ENCODE measurements at regions not wholly inside any gene's neighbourhood (a gene's known extent, or its start where the extent isn't known, plus 50 kb on each side); places are given as distances from the start of the nearest gene placed in this dataset.
"Not testable (repeated sequence)": the region's sequence is repeated elsewhere in the genome, so short reads cannot be mapped to it uniquely, and the experiment has no call there.

DNA sequence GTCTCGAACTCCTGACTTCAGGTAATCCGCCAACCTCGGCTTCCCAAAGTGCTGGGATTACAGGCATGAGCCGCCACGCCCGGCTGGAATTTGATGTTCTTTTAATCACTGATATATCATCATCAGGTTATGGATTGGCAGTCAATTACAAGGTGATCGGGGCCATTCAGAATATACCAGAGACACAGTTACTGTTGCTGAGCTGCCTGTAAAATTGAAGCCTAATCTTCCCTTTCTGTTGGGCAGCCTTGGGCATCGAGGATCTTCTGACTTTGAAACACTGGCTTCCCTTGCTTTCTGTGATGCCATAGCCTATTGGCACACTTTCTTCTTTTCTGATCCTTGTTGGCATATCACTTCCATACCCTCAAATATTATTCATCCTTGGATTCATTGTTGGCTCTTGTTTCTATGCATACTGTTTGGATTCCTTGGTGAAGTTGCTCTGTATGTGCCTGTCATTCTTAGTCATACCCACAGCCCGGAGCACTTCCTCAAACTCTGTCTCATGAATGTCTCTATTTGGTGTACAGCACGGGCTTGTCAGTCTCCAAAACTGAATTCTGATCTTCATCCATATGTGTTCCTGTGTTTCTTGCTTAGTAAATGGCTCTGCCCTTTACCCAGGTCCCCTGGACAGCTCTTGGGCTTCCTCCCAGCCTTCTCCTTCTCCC lies 85.6 kb upstream of the CRYM start:
- not testable (repeated sequence) for H3K4me3 ChIP-seq (ENCODE audit: low read depth, low read length)

DNA sequence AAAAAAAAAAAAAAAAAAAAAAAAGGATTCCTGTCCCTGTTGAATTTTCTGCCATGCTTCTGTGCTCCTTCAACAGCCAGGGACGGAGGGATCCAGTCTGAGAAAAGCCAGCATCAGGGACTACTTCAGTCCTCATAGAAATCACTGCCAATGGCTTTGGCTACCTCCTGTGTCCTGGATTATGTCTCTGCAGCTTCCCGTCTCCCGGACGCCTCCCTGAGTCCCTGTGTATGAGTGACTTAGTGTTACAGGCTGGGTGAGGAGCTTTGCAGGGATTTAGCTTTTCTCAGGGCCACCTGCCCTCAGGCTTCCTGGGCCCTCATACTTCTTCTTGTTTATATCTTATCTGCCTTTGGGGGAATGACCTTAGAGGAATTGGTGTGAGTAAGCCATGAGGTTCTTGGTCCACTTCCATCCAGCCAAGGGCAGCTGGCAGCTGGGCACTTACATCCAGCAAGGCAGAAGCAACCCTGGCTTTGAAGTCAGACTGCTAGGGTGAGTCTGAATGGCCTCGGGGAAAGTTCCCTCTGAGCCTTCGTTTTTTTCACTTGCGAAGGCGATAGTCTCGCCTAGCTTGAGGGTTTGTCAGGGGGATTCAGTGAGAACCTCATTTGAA lies 83.6 kb upstream of the CRYM start:
- not testable (repeated sequence) for H3K4me3 ChIP-seq (ENCODE audit: low read depth, low read length)

DNA sequence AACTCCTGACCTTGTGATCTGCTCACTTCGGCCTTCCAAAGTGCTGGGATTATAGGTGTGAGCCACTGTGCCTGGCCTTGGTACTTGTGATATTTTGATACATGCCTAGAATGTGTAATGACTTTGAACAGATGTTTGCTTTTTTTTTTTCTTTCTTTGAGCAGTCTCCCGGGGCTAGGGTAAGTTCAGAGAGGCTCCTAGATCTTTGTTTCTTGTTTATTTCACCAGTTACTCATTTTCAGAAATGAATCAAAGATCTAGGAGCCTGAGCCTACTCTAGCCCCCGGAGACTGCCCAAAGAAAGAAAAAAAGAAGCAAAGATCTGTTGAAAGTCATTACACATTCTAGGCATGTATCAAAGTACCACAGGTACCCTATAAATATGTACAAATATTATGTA lies 83.0 kb upstream of the CRYM start:
- H3K4me3 ChIP-seq (ENCODE audit: low read depth, low read length), result not testable (repeated sequence)

DNA sequence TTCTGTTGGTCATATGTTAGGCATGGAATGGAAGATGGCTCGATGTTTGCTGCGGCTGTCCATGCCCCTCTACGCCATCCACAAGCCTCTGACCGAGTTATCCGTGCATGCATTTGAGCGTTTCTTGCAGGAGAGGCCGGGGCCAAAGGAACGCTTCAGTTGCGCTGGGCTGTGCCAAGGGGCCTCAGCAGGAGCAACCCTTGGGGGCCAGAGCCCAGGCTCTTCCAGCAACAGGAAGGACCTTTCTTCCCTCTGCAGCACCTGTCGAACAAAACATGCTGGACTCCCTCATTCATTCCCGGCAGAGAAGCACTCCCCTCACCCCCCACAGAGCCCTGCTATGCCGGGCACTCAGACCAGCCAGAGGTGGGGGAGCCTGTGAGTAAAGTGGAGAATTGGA lies 81.4 kb upstream of the CRYM start:
- H3K4me3 ChIP-seq (ENCODE audit: low read depth, low read length), result not testable (repeated sequence)

DNA sequence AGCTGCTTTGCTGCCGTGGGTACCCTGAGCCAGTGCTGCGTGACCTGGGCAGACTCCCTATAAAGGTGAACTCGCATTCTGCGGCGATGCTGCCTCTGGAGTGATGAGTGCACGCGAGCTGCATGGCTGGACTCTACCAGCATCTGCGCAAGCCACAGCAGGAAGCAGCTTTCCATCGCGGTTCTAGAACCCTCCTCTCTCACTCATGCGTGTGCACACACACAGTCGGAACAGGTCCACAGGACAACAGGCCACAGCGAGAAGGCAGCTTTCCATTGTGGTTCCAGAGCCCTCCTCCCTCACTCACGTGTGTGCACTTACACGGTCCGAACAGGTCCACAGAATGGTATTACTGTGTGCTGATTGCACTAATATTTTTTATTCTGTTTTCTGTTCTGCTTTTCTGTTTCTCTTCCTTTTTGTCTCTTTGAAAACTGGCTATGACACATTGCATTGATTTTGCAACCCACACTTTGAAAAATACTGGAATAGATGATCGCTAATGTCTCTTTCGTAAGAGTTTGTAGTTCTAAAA lies 80.2 kb upstream of the CRYM start:
- H3K4me3 ChIP-seq (ENCODE audit: low read depth, low read length), result not testable (repeated sequence)

DNA sequence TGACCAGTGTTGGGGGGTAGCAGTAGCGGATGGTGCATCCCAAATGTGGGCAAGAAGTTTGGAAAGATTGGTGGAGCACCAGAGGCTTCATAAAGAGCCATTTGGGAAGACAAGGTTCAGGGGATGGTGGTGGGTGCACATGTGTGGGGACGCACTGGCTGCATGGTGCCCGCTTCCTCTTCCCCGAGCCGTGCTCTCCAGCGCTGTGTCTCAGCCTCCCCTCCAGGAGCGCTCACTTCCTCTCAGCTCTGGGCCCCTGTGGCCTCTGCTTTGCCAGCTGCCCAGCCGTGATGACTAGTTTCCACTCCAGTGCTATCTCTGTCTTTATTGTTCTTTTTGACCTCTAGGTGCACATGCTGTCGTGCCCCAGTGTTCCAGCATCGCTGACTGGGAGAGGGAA lies 78.2 kb upstream of the CRYM start:
- TF ChIP-seq, protein P1, sequence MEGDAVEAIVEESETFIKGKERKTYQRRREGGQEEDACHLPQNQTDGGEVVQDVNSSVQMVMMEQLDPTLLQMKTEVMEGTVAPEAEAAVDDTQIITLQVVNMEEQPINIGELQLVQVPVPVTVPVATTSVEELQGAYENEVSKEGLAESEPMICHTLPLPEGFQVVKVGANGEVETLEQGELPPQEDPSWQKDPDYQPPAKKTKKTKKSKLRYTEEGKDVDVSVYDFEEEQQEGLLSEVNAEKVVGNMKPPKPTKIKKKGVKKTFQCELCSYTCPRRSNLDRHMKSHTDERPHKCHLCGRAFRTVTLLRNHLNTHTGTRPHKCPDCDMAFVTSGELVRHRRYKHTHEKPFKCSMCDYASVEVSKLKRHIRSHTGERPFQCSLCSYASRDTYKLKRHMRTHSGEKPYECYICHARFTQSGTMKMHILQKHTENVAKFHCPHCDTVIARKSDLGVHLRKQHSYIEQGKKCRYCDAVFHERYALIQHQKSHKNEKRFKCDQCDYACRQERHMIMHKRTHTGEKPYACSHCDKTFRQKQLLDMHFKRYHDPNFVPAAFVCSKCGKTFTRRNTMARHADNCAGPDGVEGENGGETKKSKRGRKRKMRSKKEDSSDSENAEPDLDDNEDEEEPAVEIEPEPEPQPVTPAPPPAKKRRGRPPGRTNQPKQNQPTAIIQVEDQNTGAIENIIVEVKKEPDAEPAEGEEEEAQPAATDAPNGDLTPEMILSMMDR (IDR thresholded peaks at IDR 0.05; ENCODE audit: borderline replicate concordance, insufficient read depth, low read depth, low read length), result 0 out of 2 replicates have a peak, but pooled peaks have one; percentile 5
- H3K4me3 ChIP-seq (ENCODE audit: low read depth, low read length), result not testable (repeated sequence)

DNA sequence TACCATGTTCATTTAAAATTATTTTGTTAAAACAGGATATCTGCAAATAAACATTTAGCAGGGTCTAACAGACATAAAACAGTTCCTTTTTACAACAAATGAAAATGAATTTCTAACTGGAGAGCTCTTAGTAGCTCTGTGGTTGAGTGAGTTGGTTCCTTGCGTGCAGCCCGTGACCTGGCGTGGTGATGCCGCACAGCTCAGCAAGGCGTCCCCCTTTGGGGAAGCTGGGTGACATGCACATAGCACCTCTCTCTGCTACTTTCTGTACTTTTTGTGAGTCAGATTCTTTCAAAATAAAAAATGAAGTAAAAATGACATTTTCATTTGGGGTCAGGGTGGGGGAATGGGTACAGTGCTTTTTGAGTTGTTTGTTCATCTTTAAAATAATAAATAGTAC lies 73.3 kb upstream of the CRYM start:
- H3K4me3 ChIP-seq (ENCODE audit: low read depth, low read length), result not testable (repeated sequence)

DNA sequence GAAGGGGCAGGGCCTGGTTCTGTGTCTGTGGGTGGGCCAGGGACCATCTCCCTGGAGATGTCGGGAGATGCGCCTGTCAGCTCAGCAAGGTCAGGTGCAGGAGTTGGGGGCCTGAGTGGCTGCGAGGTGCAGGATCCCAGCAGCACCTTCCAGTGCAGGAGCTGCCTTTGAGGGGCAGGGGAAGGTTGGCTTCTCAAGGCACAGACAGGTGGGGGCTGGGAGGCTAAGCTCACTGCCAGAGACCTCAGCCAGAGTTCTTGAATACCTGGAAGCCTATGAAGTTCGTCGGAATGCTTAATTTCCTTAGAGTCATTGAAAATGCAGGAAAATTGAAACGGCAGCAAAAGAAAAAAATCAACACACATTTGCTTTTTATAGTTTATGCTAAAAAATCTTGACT lies 72.8 kb upstream of the CRYM start:
- not testable (repeated sequence) for H3K4me3 ChIP-seq (ENCODE audit: low read depth, low read length)

DNA sequence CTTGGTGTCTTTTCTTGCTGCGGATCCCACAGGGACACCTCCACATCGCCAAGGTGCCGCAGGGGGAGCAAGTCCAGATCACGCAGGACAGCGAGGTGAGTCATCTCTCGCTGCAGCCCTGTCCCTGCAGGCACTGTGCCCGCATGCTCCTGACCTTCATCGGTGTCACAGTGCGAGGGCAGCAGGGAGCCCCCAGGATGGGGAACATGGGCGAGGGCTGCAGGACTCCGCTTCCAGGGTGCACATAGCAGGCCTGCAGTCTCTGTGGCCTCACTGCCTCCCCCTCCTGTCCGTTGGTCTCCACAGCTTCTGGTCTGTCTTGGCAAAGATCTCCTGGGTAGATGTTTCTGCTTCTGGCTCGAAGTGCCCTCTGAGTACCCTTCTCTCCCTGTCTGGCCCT lies 71.2 kb upstream of the CRYM start:
- H3K4me3 ChIP-seq (ENCODE audit: low read depth, low read length), result not testable (repeated sequence)

DNA sequence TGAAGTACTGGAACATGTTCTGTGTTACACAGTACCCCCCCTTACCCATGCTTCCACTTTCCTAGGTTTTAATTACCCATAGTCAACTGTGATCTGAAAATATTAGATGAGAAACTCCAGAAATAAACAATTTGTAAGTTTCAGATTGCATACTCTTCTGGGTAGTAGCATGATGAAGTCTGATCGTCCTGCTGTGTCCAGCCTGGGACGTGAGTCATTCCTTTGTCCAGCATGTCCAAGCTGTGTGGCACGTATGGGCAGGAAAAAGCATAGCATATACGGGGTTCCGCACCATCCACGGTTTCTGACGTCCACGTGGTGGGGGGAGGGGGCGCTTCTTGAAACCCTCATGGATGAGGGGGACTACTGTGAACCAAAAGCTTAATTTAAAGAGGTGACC lies 70.7 kb upstream of the CRYM start:
- not testable (repeated sequence) for H3K4me3 ChIP-seq (ENCODE audit: low read depth, low read length)

DNA sequence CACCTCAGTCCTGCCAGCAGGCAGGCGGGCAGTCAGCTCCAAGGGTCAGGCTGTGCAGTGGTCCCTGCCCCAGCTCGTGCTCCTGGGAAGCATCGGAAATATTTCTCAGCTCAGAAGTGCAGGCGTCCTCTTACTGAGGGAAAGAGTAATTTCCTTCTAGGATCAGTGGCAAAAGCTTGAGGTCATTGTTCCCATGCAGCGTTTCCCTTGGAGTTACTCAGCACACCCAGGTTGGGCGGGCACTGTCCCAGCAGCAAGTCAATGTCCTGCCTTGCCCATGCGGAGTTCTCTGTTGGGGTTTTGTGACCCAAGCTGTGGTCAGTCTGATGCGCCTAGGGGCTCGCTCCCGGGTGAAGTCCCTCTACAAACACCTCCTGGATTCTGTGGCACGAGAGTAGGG lies 69.4 kb upstream of the CRYM start:
- H3K4me3 ChIP-seq (ENCODE audit: low read depth, low read length), result not testable (repeated sequence)

DNA sequence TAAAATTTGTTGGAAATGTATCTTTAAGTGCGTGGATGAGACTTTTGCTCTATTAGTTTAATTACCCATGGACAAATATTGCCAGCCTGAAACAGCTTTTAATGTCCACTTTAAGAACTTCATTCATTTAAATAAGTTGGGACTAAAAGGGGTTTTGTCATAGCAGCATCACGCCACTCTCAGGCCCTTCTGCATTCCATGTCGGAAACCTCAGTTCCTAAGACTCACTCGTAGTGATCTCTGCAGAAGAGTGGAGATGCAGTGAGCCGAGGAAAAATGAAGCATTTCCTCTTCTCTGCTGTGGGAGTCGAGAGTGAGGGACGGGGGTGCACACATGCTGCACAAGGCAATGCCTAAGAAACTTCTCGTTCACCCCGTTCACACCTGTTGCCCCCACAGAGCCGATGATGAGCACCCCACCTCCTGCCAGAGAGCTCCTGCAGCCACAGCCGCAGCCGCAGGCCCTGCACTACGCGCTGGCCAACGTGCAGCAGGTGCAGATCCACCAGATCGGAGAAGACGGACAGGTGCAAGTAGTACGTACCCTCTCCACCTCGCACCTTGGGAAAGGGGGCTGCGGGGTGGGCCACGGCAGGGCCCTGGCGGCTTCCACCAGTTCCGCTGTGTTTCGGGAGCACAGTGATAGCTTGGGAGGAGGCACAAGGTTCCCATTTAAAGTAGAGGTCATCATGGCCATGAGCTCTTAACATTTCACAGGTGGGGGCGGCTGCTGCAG lies 68.8 kb upstream of the CRYM start:
- H3K4me3 ChIP-seq (ENCODE audit: low read depth, low read length), result not testable (repeated sequence)

DNA sequence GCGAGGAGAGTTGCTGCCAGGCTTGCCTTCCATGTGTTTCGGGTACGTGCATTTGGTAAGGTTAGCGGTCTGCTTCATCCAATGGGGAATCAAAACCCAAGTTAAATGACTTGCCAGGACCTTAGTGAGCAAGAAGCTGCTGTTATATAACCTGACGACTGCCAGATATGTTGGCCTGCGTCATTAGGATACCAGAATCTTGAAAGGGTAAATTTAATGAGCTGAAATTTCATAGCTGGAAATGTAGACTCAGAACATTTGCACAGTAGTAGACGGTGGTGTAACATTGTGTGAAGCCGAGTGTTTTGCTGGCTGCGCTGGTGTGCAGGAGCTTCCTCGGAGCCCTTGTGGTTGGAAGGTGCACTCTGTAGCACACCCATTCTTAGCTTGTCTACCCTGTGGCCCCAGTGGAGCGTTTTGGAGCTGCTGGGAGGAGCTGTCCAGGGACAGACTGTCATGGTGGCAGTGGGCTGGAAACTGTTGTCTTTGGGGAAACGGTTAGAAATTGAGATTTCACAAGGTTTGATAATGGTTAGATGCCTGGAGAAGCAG lies 66.3 kb upstream of the CRYM start:
- not testable (repeated sequence) for H3K4me3 ChIP-seq (ENCODE audit: low read depth, low read length)

DNA sequence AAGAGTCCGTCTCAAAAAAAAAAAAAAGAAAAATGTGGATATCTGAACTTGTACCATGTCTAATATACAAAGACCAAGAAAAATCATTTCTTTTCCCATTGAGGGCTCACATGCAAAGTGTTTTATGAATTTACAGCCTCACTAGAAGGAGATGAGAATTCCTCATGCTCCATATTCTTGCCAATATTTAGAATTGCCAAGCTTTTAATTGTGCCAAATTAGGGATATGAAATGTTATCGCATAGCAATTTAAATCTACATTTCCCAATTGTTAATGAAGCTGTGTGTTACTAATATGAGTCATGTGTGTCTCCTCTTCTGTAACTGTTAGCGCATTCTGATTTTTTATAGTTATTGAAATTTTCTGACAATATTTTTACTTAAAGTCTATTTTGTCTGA lies 63.0 kb upstream of the CRYM start:
- TF ChIP-seq, protein P1 (IDR thresholded peaks at IDR 0.05; ENCODE audit: borderline replicate concordance, insufficient read depth, low read depth, low read length), result no peak

More for the DNA sequence above, 63.0 kb upstream of the CRYM start:
- no peak overlapping the region for H3K4me3 ChIP-seq (ENCODE audit: low read depth, low read length)

All from GM12875 (cell line).